Lung microvascular endothelial cell (primary cell): ENCODE measurements at regions not wholly inside any gene's neighbourhood (a gene's known extent, or its start where the extent isn't known, plus 50 kb on each side); places are given as distances from the start of the nearest gene placed in this dataset.
"Not testable (repeated sequence)": the region's sequence is repeated elsewhere in the genome, so short reads cannot be mapped to it uniquely, and the experiment has no call there.

Experiments used
- DNase-seq, 2 donors: peaks; one replicate each; pipeline versions ENCODE4 v3.0.0 to v3.0.0-alpha.2; 2010; ENCODE audit warnings: low read depth in 2 of 2

- DNase-seq: not testable (repeated sequence)
Measured at GRCh38 chr17:54712798-54713197, 187.9 kb upstream of the TOM1L1 start.

GRCh38 chr17:54718286-54718685, 182.4 kb upstream of the TOM1L1 start:
- DNase-seq: no peak

- no peak for DNase-seq
Measured at GRCh38 chr17:54727624-54728023, 173.0 kb upstream of the TOM1L1 start.

- DNase-seq: no peak
Measured at GRCh38 chr17:54736573-54736972, 164.1 kb upstream of the TOM1L1 start.

- DNase-seq: no peak
Measured at GRCh38 chr17:54738496-54738895, 162.2 kb upstream of the TOM1L1 start.

GRCh38 chr17:54744750-54745149, 155.9 kb upstream of the TOM1L1 start:
- no peak for DNase-seq

- no peak for DNase-seq
Measured at GRCh38 chr17:54745239-54745638, 155.4 kb upstream of the TOM1L1 start.

GRCh38 chr17:54745862-54746261, 154.8 kb upstream of the TOM1L1 start:
- DNase-seq: no peak

- DNase-seq: no peak
Measured at GRCh38 chr17:54749157-54749556, 151.5 kb upstream of the TOM1L1 start.

- no peak for DNase-seq
Measured at GRCh38 chr17:54754560-54754959, 146.1 kb upstream of the TOM1L1 start.

- no peak for DNase-seq
Measured at GRCh38 chr17:54760836-54761235, 139.8 kb upstream of the TOM1L1 start.

- DNase-seq: no peak
Measured at GRCh38 chr17:54770836-54771235, 129.8 kb upstream of the TOM1L1 start.

- DNase-seq: no peak
Measured at GRCh38 chr17:54771409-54771915, 129.2 kb upstream of the TOM1L1 start.

GRCh38 chr17:54780238-54780637, 120.4 kb upstream of the TOM1L1 start:
- DNase-seq: no peak

GRCh38 chr17:54781389-54781788, 119.3 kb upstream of the TOM1L1 start:
- DNase-seq: no peak

GRCh38 chr17:54784305-54784704, 116.3 kb upstream of the TOM1L1 start:
- DNase-seq: no peak

GRCh38 chr17:54785643-54786268, 114.9 kb upstream of the TOM1L1 start:
- DNase-seq: no peak

- no peak for DNase-seq
Measured at GRCh38 chr17:54789101-54789880, 111.4 kb upstream of the TOM1L1 start.

GRCh38 chr17:54793271-54793670, 107.4 kb upstream of the TOM1L1 start:
- DNase-seq: no peak

GRCh38 chr17:54795046-54795445, 105.6 kb upstream of the TOM1L1 start:
- DNase-seq: no peak

- no peak for DNase-seq
Measured at GRCh38 chr17:54807331-54807730, 93.3 kb upstream of the TOM1L1 start.

- no peak for DNase-seq
Measured at GRCh38 chr17:54813896-54814295, 86.8 kb upstream of the TOM1L1 start.

- DNase-seq: no peak
Measured at GRCh38 chr17:54814371-54814770, 86.3 kb upstream of the TOM1L1 start.
